Mucosa of gallbladder (tissue), 1 donor: ENCODE measurements at regions not wholly inside any gene's neighbourhood (a gene's known extent, or its start where the extent isn't known, plus 50 kb on each side); places are given as distances from the start of the nearest gene placed in this dataset.

Source experiments
- DNase-seq: peaks from one replicate; pipeline ENCODE4 v3.0.0-alpha.2; 2020; ENCODE audit warnings: low spot score
- donor health status: DM: no; HTN: no; CAD: no.

GRCh38 chr20:40449974-40450616 lies 238.9 kb downstream of the MAFB start:
- no peak for DNase-seq

GRCh38 chr20:40449144-40449690 lies 239.8 kb downstream of the MAFB start:
- no peak for DNase-seq

DNA sequence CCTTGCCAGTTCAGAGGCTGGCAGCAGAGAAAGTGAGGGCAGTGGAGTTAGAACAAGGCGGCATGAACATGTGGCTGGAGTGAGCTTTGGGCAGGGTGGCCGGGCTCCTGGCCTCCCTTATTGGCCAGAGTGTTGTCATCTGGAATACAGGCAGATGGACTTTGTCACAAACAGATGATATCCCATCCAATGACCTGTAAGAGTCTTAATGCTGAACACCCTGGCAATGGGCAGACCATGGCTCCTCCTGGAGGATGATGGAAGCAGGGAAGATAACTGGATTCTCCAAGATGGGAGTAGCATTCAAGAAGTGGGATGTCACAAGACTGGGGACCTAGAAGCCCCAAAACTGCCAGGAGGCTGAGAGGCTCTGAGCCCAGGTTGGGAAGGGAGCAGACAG lies 242.1 kb downstream of the MAFB start:
- DNase-seq, result no peak

GRCh38 chr20:40444516-40444915 lies 244.5 kb downstream of the MAFB start:
- DNase-seq, result no peak

DNA sequence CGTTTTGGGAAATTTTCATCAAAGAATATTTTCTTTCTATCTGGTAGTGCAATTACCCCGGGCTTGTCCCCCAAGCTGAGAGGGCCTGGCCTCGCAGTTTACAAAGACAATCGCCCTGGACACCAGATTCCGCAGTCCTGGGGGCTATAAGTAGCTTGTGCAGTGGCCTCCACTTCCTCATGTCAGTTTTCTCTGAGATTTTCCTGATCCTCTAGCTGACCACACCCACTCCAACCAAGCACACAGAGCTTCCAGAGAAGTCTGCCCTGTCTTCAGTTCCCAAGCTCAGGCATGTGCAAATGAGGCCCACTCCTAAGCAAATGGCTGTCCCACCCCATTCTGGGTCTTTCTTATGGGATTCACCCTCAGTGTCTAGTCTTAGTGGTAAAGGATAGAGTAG lies 245.3 kb downstream of the MAFB start:
- DNase-seq, result no peak

- DNase-seq, result no peak
Measured at GRCh38 chr20:40442181-40442963, 246.7 kb downstream of the MAFB start.

GRCh38 chr20:40441771-40442170 lies 247.3 kb downstream of the MAFB start:
- no peak for DNase-seq

GRCh38 chr20:40438161-40438830 lies 250.7 kb downstream of the MAFB start:
- DNase-seq, result no peak

GRCh38 chr20:40436011-40436410 lies 253.0 kb downstream of the MAFB start:
- DNase-seq, result no peak

GRCh38 chr20:40435146-40435895 lies 253.7 kb downstream of the MAFB start:
- no peak for DNase-seq

DNA sequence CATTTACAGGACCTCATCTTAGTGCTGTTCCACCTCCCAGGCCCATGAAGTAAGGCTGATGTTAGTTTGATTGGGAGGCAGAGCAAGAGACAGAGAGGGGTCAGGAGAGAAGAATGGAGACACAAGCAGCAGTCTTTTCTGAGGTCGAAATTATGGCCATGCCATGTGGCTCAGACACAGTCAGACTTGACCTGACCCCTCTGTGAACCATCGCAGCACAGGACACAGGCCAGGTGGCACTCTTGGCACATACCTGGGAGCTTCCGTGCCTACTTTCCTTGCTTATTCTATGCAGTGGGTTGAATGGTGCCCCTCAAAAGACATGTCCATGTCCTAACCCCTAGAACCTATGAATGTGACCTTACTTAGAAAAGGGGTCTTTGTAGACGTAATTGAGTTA lies 254.9 kb downstream of the MAFB start:
- no peak for DNase-seq

DNA sequence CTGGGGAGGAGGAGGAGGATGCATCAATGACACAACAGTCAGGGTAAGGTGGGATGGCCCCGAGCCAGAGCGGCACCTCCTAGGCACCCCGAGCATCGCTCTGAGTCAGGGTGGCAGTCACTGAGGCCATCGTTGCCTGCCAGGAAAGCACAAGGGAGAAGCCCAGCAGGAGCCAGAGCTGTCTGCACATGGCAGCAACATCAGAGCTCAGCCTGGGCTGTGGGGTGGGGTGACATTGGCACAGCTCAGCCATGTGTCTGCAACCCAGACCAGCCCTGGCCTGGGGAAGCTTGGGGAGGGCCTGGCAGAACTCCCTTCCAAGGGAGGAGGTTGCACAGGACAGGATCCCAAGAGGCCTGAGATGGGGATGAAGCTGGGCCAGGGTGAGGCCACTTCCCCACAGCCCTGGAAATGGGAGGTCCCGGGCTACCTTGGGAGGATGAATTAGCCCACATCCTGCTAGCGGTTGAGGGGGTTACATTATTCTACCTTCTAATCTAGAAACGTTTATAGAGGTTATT lies 255.6 kb downstream of the MAFB start:
- DNase-seq, result no peak

DNA sequence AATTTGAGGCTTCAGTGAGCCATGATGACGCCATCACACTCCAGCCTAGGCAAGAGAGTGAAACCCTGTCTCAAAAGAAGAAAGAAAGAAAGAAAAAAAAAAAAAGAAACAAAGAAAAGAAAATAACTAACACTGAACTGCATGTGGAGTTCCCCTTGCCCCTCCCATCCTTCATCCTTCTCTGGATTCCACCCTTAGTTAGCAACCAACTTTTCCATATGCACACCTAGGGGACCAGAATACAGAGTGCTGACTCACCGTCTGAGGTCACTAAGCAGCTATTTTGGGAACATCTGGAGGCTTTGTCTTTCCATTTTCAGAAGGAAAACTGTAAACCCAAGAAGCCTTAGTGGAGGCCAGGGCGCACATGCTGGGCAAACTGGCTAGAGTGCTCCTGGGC lies 257.4 kb downstream of the MAFB start:
- no peak for DNase-seq

DNA sequence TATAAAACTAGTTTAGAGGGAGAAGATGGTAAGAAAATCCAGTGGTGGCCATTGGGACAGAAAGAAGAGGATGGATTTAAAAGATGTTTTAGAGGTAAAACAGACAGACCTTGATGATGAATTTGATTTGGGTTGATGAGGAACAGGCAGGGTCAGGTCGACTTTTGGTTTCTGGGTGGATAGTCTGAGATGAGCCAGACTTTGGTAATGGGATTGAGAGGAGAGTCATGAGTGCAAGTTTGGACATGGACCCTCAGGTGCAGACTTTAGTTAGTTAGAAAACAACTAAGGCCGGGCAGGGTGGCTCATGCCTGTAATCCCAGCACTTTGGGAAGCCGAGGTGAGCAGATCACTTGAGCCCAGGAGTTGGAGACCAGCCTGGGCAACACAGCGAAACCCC lies 257.9 kb downstream of the MAFB start:
- DNase-seq, result no peak

DNA sequence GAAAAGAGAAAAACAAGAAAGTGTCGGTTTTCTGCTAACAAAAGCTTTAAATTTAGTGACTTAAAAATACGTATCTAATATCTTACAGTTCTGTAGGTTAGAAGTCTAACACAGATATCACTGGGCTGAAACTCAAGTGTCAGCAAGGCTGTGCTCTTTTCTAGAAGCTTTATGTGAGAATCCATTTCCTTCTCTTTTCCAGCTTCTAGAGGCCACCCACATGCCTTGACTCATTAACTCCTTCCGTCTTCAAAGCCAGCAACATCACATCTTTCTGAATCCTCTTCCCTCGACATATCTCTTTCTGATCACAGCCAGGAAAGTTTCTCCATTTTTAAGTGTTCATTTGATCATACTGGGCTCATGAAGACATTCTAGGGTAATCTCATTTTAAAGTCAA lies 262.0 kb downstream of the MAFB start:
- no peak for DNase-seq

GRCh38 chr20:40424695-40425094 lies 264.3 kb downstream of the MAFB start:
- no peak for DNase-seq

DNA sequence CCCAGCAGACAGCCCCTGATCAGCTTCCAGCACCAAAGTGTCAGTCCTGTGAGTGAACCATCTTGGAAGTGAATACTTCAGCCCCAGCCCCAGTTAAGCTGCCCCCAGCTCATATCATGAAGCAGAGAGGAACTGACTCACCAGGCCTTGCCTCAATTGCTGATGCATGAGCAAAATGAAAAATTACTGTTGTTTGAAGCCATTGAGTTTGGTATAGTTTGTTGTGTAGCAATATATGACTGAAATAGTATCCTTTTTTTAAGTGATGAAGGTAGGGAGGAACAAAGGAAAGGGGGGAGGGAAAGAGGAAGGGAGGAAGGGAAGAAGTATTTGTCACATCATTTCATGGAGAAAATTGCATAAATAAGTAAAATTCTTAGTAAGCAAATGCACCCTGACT lies 266.4 kb downstream of the MAFB start:
- DNase-seq, result no peak

GRCh38 chr20:40416274-40416673 lies 272.8 kb downstream of the MAFB start:
- DNase-seq, result no peak

GRCh38 chr20:40414843-40415615 lies 274.0 kb downstream of the MAFB start:
- peak; percentile 40 for DNase-seq

DNA sequence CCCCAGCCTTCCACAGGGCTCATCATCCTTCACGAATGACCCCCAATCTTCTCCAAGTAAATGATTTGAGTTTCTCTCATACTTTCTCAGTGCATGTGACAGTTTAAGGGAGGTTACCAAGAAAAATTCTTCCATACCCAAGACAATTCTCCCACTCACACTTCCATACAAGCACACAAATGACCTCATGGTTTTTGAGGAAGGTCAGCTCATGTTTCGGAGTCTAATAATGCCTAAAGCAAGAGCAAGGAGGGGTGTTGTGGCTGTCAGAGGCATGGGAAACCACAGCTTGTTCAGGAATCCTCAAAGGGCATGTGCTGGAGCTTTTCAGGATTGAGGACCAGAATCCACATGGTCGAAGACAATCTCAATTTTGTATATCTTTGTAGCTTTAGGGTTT lies 279.0 kb downstream of the MAFB start:
- no peak for DNase-seq

DNA sequence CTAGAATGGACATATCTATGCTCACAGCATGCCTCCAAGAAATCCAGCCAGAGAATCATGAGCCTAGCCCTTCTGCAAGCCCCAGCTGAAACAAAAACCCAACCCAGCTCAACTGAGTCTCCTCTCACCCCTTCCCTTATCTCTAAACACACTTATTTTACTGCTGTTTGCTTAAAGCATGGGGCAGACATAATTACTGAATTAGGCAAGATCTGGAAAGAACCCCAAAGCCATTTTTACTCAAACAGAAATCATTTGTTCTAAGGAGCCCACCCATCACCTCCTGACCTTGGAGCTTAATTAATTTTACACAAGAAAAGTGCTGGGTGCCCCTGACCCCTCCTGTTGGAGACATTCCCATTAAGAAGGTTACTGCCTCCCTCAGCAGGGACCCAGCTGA lies 291.6 kb downstream of the MAFB start:
- DNase-seq, result no peak
